ENCODE measurements at regions not wholly inside any gene's neighbourhood (a gene's known extent, or its start where the extent isn't known, plus 50 kb on each side); places are given as distances from the start of the nearest gene placed in this dataset.
"Not testable (repeated sequence)": the region's sequence is repeated elsewhere in the genome, so short reads cannot be mapped to it uniquely, and the experiment has no call there.

- no peaks in the 10 kb centered on the region for H3K4me1 ChIP-seq
- ATAC-seq (no peak), DNase-seq (peak in 1 of 4 donors; percentile 4)
- no peaks in the 10 kb centered on the region for H3K27me3 ChIP-seq
- H3K36me3 ChIP-seq, result no peaks in the 10 kb centered on the region
- H3K4me3 ChIP-seq, result no peak overlapping the region
- peak; percentile 16 to 56 for TF ChIP-seq CTCF (IDR thresholded peaks at IDR 0.05)
- H3K9me3 ChIP-seq, result no peaks in the 10 kb centered on the region
- intact Hi-C loops (cut with DNase I), result no loop called here
- no peak overlapping the region for H3K27ac ChIP-seq
These were observed 97.8 kb upstream of the ANK2 start for GRCh38 chr4:112951362-112952312.

- H3K4me3 ChIP-seq, result no peak overlapping the region
- no peak overlapping the region for H3K27ac ChIP-seq
- no peaks in the 10 kb centered on the region for H3K9me3 ChIP-seq
- ATAC-seq, result no peak
- DNase-seq, result no peak
- intact Hi-C loops (cut with DNase I), result no loop called here
- H3K27me3 ChIP-seq, result no peaks in the 10 kb centered on the region
- no peaks in the 10 kb centered on the region for H3K4me1 ChIP-seq
- TF ChIP-seq CTCF (IDR thresholded peaks at IDR 0.05), result no peak
- no peaks in the 10 kb centered on the region for H3K36me3 ChIP-seq
These were observed 97.1 kb upstream of the ANK2 start for GRCh38 chr4:112952313-112952700.

- no peak for TF ChIP-seq CTCF (IDR thresholded peaks at IDR 0.05)
- no peaks in the 10 kb centered on the region for H3K27me3 ChIP-seq
These were observed 96.2 kb upstream of the ANK2 start for GRCh38 chr4:112953262-112953661.

GRCh38 chr4:112954286-112954685, 95.2 kb upstream of the ANK2 start:
- TF ChIP-seq CTCF (IDR thresholded peaks at IDR 0.05), result no peak
- intact Hi-C loops (cut with DNase I), result no loop called here
- no peak for ATAC-seq
- DNase-seq, result no peak
- Histone ChIP-seq H3K4me1 (no peaks in the 10 kb centered on the region), H3K27ac (no peak overlapping the region), H3K36me3 (no peaks in the 10 kb centered on the region), H3K4me3 (no peak overlapping the region), H3K9me3 (no peaks in the 10 kb centered on the region), H3K27me3 (no peaks in the 10 kb centered on the region)

More at GRCh38 chr4:112953262-112953661, 96.2 kb upstream of the ANK2 start:
- no peak overlapping the region for H3K4me3 ChIP-seq
- intact Hi-C loops (cut with DNase I), result no loop called here
- H3K4me1 ChIP-seq, result no peaks in the 10 kb centered on the region
- no peaks in the 10 kb centered on the region for H3K36me3 ChIP-seq
- DNase-seq (no peak), ATAC-seq (no peak)
- H3K27ac ChIP-seq, result no peak overlapping the region
- no peaks in the 10 kb centered on the region for H3K9me3 ChIP-seq

GRCh38 chr4:112956484-112956896, 93.0 kb upstream of the ANK2 start:
- H3K27me3 ChIP-seq, result no peaks in the 10 kb centered on the region
- intact Hi-C loops (cut with DNase I), result no loop called here

GRCh38 chr4:112957764-112958163, 91.7 kb upstream of the ANK2 start:
- DNase-seq; H3K4me3 ChIP-seq; ATAC-seq; H3K4me1 ChIP-seq; H3K9me3 ChIP-seq; H3K36me3 ChIP-seq; H3K27me3 ChIP-seq; intact Hi-C loops (cut with DNase I); H3K27ac ChIP-seq: not testable (repeated sequence)

More at GRCh38 chr4:112956484-112956896, 93.0 kb upstream of the ANK2 start:
- no peak for TF ChIP-seq CTCF (IDR thresholded peaks at IDR 0.05)
- Histone ChIP-seq H3K4me1 (no peaks in the 10 kb centered on the region), H3K36me3 (no peaks in the 10 kb centered on the region), H3K4me3 (no peak overlapping the region), H3K9me3 (no peaks in the 10 kb centered on the region), H3K27ac (no peak overlapping the region)
- no peak for DNase-seq
- ATAC-seq, result no peak
